Erythroblast (primary cell): ENCODE measurements at regions not wholly inside any gene's neighbourhood (a gene's known extent, or its start where the extent isn't known, plus 50 kb on each side); places are given as distances from the start of the nearest gene placed in this dataset.

Experiments used
- GATA1 ChIP-seq: IDR thresholded peaks from 2 replicates; pipeline ENCODE4 v1.6.1; 2011; ENCODE audit warnings: low read depth, mild to moderate bottlenecking, control low read depth, low read length, moderate library complexity
- POLR2A ChIP-seq: IDR thresholded peaks from 2 replicates; pipeline ENCODE4 v1.6.1; 2011; ENCODE audit warnings: mild to moderate bottlenecking, low read length

GRCh38 chr15:88342666-88343065 is 86.1 kb upstream of the NTRK3 start:
- TF ChIP-seq POLR2A, result no peak
- TF ChIP-seq GATA1, result no peak
